ENCODE measurements at regions not wholly inside any gene's neighbourhood (a gene's known extent, or its start where the extent isn't known, plus 50 kb on each side); places are given as distances from the start of the nearest gene placed in this dataset.
"Not testable (repeated sequence)": the region's sequence is repeated elsewhere in the genome, so short reads cannot be mapped to it uniquely, and the experiment has no call there.

- DNase-seq, result no peak
Observed at GRCh38 chr18:22044474-22045220, 124.7 kb upstream of the GATA6 start.

DNA sequence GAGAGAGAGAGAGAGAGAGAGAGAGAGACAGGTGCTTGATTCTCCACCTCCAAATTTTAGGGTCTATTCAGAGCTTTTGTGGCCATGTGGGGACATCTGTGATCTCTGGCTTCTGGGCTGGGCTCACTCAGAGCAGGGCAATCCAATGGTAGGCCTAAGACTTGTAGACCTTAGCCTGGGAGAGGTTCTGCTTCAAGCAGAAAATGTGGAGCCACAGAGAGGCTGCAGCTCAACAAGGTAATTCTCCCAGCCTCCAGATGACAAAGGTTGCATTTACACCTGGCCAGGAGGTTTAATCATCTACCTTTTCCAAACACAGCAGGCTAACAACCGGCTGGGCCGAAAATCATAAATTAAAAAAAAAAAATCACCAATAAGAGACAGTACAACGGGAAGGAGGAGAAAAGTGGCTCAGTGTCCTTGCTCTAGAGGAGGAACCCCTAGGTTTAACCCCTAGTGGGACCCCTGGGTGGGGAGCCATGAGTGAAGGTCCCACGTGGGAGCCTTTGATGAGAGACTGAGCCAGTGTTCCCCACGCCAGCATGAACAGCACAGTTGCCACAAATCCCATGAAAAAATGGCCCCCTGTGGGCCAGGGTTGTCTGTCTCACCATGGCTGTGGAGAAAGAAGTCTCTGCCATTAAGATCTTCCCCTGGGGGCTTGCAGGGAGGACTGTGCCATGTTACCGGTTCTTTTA is 124.0 kb upstream of the GATA6 start:
- no peak for DNase-seq

- no peak for DNase-seq
Observed at GRCh38 chr18:22046473-22046872, 122.9 kb upstream of the GATA6 start.

DNA sequence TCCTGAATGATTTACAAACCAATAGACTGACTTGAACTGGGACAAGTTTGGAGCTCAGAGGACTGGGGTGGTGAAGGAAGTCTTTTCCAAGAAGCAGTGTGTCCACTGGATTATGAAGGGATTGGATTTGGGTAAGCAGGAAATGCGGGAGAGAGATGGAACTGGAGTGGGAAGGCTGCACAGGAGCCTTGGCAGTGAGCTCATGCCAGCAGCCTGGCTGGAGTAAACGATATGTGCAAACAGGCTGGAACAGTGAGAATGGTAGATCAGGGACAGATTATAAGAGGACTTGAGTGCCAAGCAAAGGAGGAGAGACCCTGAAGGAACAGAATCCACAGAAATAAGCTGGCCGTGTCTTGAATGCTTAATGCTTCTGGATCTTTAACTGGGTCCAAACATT is 121.9 kb upstream of the GATA6 start:
- DNase-seq, result no peak

DNA sequence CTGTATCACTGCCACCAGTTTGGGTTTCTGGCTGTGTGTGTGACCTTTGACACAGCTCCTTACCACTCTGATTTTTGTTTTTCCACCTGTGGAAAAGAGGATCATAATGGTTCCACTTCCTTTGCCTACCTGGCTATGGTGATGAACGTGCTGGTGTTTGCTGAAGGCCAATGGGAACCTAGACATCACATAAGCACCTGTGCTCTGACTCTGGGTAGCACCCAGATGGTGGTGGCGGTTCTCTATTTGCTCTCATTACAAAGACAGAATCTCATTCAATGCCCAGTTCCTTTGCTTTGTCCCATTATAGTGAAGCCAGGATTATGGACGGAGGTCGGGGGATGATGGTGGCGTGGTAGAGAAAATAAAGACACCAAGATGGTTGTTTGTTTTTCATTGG is 121.2 kb upstream of the GATA6 start:
- no peak for DNase-seq

GRCh38 chr18:22048932-22049615 is 120.3 kb upstream of the GATA6 start:
- DNase-seq, result no peak

DNA sequence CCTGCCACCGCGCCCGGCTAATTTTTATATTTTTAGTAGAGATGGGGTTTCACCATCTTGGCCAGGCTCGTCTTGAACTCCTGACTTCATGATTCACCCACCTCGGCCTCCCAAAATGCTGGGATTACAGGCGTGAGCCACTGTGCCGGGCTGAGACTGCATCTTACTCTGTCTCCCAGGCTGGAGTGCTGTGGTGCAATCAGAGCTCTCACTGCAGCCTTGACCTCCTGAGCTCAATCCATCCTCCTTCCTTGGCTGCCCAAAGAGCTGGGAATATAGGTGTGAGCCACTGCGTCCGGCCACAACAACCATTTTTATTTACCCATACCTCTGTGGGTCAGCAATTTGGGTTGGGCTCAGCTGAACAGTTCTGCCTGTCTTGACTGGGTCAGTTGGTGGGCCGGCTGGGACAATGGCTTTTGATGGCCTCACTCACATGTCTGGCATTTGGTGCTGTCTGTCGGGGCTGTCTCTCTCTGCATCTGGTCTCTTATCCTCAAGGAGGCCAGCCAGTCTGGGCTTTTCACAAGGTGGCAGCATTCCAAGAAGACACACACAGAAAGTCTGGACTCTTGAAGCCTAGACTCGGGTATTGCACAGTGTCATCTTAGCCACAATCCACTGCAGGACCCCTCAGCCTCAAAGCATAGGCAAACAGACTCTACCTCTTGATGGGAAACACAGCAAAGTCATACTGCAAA is 116.8 kb upstream of the GATA6 start:
- DNase-seq, result no peak

GRCh38 chr18:22055466-22056238 is 113.7 kb upstream of the GATA6 start:
- no peak for DNase-seq

DNA sequence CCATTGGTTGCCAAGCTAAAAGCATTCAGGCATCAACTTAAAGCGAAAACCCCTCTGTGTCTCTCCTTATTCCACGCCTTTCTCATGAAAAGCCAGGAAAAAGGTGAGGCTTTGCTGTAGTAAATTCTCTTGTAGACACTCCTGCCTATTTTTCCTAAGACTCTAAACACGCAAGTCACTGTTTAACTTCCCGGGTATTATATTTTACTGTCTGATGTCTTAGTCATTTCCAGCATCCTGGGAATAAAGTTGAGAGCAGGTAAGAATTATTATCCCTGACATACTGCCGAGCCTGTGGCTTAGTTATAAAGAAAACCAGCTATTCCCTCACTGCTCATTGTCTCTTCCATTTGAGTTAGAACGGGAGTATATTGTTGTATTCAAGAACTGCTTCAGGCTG is 112.4 kb upstream of the GATA6 start:
- DNase-seq, result no peak

DNA sequence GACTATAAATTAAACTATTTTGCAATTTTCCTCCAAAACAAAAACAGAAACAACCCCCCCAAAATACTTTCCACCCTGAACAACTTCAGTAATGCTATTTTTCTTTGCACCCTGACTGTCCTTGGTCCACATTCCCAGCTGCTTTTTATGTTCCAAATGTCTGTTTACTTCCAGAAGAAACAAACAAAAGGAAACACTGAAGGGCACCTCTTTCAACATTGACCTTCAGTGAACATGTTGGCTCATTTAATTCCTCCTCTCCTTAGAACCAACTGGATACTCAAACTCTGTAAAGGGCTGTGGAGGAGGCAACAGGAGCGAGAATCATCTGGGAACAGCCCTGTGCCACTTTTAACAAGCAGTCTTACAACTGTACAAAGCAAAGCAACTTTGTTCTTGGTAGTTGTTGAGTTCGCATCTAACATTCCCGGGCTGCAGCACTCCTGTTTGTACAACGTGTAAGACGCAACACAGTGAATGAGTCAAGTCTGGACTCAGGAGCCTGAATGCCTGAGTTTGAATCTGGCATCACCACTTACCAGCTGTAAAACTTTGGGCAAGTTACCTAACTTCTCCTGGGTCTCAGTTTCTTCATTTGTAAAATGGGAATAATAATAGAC is 111.4 kb upstream of the GATA6 start:
- DNase-seq, result no peak

GRCh38 chr18:22060361-22060760 is 109.0 kb upstream of the GATA6 start:
- no peak for DNase-seq

DNA sequence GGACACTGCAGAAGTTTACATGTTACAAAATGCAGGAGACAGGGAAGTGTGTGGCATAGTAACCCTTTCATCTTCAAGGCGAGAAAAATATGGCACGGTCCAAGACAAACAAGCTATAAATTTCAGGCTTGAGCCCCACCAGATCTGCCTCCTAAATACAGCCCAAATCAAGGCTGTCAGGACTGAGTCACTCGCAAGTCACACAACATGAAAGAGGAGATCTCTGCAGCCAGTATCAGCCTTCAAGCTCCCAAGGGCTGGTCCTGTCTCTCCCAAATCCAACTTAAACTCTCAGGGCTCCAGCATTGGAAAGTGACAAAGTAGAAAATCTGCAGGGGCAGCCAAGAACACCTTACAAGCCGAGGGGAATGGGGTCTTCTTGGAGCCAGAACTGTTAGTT is 106.3 kb upstream of the GATA6 start:
- DNase-seq, result no peak

- no peak for DNase-seq
Observed at GRCh38 chr18:22063672-22064071, 105.7 kb upstream of the GATA6 start.

- DNase-seq, result no peak
Observed at GRCh38 chr18:22064581-22064980, 104.8 kb upstream of the GATA6 start.

- DNase-seq, result no peak
Observed at GRCh38 chr18:22065311-22065710, 104.1 kb upstream of the GATA6 start.

DNA sequence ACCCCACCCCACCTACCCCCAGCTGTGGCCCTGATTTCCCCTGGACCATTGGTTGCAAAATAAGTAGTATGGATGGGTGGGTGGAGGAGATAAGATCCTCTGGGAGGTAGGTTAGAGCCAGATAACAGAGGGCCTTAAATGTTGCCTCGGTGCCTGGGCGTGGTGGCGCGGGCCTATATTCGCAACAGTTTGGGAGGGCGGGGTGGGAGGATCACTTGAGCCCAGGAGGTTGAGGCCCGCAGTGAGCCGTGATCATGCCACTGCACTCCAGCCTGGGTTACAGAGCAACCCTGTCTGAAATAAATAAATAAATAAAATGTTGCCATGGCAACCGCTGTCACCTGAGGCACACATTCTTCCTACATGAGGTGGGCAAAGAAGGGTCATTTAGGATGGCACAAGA is 103.3 kb upstream of the GATA6 start:
- DNase-seq, result no peak

GRCh38 chr18:22067109-22067508 is 102.3 kb upstream of the GATA6 start:
- no peak for DNase-seq

GRCh38 chr18:22067682-22068081 is 101.7 kb upstream of the GATA6 start:
- DNase-seq, result no peak

- not testable (repeated sequence) for DNase-seq
Observed at GRCh38 chr18:22068784-22069183, 100.6 kb upstream of the GATA6 start.

DNA sequence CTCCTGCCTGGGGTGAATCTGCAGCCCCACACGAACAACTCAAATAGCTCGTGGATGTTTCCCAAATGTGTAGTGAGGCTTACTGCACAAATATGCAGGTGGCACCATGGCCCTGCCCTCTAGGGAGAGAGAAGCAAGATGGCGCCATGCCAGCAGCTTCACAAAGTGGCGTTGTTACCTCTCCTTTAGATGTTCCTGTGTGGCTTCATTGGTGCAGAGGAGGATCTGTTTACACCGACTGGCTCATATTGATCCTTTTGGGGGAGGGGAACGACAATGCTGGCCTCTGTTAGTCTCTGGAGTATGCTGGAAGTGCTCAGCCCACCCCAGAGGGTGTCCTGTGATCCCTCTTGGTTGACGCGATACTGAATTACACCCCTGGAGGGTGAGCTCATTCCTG is 99.5 kb upstream of the GATA6 start:
- no peak for DNase-seq

DNA sequence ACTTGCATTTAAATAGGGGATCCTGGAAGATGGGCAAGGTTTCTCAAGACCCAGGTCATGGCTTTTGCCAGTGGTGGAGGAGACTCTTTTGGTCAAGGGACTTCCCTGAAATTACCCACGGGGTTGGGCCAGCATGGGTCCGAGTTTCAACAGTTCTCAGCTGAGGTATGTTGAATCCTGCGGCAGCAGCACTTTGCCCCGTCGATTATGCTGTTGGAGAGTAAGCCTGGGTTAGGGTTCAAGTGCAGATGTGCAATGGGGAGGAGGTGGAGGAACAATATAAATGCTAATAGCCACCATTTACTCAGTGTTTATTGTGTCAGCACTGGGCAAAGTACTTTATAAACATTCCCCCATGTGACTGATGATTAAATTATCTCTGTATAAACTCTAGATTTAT is 96.0 kb upstream of the GATA6 start:
- DNase-seq, result no peak

Measured in central memory CD4-positive, alpha-beta T cell (primary cell).